Left lobe of liver (tissue), 2 donors: ENCODE measurements at regions not wholly inside any gene's neighbourhood (a gene's known extent, or its start where the extent isn't known, plus 50 kb on each side); places are given as distances from the start of the nearest gene placed in this dataset.
"Not testable (repeated sequence)": the region's sequence is repeated elsewhere in the genome, so short reads cannot be mapped to it uniquely, and the experiment has no call there.

ENCODE experiments used
- ATAC-seq: fragments of 200-7000 bp; cut with Tn5 transposase; one replicate; pipeline ENCODE4 v1.9.1; 2020; ENCODE audit warnings: mild to moderate bottlenecking, moderate library complexity
- DNase-seq: peaks from one replicate; pipeline ENCODE4 v3.0.0-alpha.2; 2020; ENCODE audit warnings: low spot score
- donor health status: DM: no; HTN: no; CAD: no; lungs with moderate emphysema.
- donor health status: DM: no; HTN: yes; CAD: no.

DNA sequence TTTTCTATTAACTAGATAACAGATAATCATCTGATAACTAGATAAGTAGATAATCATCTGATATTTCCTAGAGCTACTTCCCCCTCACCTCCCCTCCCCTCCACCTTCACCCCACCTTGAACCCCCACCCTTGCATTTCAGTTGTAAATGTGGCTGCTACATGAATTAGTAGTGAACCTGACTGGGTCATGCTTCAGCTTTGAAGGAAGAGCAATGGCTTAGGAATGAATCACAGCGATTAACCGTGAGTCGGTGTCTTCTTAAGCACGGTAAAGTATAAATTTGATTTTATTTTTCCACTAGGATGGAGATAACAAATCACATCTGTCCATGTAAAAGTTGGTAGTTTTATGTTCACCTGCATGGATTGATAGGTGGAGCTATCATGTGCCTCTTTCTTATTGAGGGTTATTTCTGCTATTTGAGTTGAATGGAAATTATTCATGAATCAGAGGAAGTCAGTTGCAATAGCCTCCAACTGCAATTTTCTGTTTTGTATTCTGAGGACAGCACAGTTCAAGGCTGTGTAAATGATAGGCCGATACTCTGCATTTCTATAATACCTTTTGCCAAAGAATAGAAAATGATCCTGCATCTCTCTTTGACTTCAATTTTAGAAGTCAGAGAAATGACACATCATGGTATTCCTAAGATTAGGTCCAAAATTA lies 235.0 kb downstream of the PTGER3 start:
- no peak for DNase-seq
- no peak for ATAC-seq

DNA sequence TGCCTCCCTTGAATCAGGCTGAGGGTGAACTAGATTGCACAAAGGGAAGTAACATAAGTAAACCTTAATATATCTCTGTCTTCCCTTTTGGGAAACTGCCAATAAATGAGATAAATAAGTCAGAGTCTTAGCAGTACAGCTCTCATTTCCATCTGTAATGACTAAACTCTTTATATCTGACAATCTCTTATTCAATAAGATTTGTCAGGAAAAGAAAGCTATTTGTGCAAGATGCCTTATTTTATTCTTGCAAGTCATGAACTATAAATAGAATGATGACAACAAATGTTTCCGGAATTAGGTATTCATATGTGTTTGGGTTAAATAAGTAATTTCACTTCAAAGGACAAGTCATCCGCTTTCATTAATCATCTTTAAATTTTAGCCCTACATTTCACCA lies 229.2 kb downstream of the PTGER3 start:
- DNase-seq, result no peak
- no peak for ATAC-seq

DNA sequence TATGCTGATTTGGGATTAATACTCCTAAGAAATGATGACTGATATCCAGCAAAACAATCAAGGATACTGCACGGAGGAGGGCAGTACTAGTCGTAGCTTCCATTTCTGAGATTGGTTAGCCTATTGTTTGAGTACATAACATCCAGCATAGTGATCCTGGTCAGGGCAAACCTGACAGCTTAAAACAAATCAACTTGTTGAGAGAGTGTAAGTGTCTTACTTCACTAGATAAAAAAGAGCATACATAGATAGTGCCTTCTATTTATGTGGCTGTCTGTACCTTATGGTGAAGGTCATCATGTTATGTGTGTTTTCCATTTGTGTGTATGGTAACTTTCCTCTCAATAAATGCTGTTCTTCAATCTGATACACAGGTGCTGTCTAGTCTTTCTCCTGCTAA lies 228.4 kb downstream of the PTGER3 start:
- ATAC-seq (no peak), DNase-seq (no peak)

DNA sequence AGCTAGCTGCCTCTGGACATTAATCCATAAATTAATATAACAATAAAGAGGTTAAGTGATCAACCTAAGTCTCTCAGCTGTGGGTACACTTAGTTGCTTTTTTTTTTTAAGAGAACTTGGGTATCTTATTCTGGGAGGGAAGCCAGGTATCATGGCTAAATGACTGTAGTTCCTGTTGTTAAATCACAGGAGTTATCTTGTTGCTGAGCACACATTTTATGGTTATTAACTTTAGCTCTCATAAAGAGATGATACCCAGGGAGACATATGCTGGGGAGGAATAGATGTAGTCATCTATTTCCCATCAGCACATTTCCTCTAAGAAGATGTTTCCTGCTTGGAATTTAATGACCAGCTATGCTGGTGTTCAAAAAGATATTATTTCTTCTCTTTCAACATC lies 227.8 kb downstream of the PTGER3 start:
- no peak for ATAC-seq
- no peak for DNase-seq

DNA sequence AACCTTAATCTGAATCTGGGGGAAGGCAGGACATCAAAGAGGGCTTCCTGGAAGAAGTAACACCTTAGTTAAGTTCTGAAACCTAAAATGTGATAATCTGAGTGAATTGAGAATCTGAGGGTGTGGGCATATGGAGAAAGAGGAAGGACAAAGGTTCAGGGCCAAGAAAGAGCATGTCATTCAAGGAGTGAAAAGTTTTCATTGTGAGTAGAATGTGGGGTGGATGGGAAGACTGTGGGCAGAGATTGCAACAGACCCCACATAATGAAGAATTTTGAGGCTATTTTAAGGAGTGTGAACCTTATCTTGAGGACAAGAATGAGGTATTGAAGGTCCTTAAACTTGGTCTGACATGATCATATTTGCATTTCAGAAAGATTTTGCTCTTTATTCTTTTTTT lies 227.2 kb downstream of the PTGER3 start:
- ATAC-seq (no peak), DNase-seq (no peak)

DNA sequence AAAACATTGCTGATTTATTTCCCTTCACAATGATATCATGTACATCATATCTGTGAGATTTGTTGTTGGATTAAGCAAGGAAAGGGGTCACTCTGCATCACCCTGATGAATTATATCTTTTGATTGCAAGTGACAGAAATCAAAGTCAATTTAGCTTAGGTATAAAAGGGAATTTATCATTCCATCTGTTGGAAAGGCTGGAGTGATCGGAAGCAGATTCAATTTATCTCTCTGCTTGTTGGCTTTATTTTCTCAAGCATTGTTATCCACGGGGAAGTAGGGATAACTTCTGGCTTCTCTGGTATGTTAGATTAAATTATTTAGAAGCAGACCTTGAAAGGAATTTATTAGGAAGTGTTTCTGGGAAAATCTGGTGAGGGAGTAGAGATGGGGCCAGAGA lies 226.6 kb downstream of the PTGER3 start:
- DNase-seq, result no peak
- no peak for ATAC-seq

DNA sequence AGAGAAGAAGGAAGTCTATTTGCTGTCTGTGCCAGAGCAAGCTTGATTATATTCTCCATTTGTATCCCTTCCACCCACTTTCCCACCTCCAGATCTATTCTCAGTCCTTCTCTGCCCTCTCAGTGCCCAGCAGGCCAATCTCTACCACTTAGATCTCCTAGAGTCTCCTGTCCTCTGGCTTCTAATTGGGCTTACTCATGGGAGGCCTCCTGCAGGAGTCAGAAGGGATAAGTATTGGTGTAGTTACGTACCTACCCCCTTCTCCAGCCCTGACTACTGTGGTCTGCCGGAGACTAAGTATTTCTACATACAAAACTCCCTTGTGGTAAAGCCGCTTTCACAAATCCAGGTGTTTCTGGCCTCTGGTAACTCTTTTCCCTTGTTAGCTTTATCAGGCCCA lies 221.2 kb downstream of the PTGER3 start:
- ATAC-seq (no peak), DNase-seq (no peak)

DNA sequence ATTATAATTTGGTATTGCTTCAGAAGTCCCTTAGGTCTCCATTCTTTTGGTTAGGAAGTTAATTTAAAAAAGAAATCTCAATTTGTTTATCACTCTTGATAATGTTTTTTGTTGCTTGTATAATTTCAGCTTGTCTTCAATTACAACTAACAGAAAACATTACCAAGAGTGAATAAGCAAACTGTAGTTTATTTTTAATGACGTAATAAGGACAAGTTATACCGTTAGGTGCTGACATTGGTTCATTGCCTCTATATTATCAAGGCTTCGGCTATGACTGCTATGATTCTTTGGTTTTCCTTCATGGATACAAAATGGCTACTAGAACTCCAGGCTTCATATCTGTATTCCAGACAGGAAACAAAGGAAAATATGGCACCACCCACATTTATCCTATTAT lies 220.6 kb downstream of the PTGER3 start:
- no peak for ATAC-seq
- no peak for DNase-seq

DNA sequence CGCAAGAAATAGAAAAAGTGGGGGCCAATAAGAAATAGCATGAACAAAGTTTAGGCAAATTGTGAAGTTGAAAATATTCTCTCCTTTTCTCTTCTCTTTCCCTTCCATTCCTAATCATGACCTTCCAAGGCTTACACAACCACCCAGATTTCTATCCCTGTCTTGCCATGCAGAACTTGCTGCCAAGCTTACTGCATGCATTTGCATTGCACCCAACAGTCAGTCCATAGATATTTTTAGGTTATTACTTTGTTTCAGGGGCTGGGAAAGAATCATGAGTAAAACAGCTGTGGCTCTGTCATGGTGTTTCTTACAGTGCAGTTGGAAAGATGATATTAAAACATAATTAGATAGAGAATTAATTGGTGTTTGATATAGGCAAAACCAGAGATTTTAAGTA lies 219.4 kb downstream of the PTGER3 start:
- DNase-seq (no peak), ATAC-seq (no peak)

DNA sequence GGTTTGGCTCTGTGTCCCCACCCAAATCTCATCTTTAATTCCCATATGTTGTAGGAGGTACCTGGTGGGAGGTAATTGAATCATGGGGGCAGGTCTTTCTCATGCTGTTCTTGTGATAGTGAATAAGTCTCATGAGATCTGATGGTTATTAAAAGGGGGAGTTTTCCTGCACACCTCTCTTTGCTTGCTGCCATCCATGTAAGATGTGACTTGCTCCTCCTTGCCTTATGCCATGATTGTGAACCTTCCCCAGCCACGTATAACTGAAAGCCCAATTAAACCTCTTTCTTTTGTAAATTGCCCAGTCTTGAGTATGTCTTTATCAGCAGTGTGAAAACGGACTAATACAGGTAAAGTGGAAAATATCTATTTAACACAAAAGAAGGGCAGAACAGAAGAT lies 213.3 kb downstream of the PTGER3 start:
- ATAC-seq, DNase-seq: not testable (repeated sequence)

DNA sequence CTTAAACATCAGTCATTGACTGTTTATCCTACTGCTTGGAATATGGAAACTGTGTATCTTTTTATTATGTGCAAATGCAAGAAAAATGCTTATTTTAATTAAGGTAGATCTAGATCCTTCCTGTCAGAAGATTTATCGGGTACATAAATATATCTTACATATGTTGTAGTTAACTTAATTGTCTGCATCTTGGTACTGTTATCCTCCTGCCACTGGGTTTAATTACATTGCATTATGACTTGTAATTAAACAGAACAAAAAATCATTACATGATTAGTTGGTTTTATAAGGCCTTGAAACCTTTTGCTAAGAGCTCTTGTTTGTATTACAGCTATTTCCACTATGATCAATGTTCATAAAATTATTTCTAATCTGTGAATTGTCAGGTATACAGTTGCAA lies 211.2 kb downstream of the PTGER3 start:
- ATAC-seq, result no peak

DNA sequence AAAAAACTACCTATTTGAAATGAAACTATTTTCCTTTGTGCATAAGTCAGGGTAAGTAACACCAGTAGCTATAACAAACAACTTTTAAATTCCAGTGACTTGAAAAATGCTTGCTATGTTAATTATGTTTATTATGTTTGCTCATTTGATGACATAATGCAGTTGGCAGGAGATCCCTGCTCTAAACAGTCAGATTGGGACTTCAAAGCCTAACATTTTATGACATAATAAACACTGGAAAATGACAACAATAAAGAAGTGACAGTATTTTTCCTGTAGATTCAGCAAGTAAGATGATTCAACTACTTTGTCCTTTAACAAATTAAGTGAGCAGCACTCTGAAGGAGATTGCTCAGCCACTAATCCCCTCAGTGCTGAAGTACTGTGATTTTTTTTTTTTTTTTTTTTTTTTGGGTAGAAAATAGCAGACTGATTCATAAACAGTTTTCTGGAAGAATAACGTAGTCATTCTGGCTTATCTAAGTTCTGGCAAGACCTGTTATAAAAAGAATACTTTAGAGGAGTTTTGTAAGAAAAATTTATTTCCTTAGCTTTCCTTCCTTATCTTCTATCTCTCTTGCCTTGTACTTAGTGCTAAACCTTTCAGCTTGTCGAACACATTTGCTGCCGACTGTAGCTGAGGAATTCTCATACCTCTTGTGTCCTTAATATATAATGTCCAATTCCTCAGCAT lies 207.2 kb downstream of the PTGER3 start:
- ATAC-seq, result no peak
- DNase-seq, result no peak

More for the DNA sequence above, 211.2 kb downstream of the PTGER3 start:
- no peak for DNase-seq

DNA sequence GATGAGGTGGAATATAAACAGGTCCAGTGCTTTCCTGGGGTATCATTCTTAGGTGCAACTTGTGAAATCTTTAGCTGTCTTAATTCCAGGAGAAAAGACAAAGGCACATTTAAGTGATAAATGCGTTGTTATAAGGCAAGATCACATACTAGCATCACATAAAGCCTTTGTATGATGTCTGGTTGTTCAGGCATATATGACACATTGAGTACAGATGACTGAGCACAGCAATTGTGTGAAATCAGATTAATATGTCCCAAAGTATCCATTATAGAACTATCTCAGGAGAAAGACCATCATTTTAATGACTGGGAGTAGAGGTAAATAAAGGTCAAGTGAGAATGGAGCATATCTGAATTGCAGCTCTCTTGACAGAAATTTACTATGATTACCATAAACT lies 205.1 kb downstream of the PTGER3 start:
- no peak for ATAC-seq
- DNase-seq, result no peak

DNA sequence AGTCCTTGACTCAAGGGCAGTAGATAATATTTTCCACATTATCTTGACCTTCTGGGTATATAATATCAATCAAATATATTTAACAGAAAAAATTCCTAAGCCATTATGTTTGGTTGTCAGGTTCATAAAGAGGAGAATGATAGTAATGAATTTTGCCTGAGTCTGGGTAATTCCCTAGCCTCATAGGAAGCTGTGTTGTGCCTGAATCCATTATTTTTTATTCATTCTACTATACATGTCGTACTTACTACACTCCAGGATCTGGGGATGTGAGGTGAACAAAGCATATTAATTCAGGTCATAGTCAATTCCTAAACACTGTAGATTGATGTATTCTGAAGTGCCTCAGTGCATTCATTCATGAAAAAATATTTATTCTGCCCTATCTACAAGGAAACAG lies 204.2 kb downstream of the PTGER3 start:
- ATAC-seq, result no peak
- no peak for DNase-seq

DNA sequence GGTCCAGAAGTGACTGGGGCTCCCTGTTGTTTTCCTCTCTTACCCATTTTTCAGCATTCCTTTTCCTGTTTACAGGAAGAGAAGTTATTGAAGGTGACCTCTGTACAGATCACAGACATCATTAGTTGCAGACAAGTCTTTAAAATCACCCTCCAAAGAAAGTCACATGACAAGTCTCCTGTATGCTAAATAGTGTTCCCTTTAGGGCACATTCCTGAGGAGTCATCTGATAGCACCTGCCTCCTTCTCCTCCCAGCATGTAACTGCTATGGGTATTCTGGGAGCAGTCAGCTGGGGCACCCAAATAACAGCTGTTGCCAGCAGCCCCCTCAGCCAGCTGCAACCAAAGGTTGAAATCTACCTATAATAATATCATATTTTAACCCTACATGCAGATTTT lies 200.6 kb downstream of the PTGER3 start:
- ATAC-seq, result no peak
- no peak for DNase-seq

DNA sequence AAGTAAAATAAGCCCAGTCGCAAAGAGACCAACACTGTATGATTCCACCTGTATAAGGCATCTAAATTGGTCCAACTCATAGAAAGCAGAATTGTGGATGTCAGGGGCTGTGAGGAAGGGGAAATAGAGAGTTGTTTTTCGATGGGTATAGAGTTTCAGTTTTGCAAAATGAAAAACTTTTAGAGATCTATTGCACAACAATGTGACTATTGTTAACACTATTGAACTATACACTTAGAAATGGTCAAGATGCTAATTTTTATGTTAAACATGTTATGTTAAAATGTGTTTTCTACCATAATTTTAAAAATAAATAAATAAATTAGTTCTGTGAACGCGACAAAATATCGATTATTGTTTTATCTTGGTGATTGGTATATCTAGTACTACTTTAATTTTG lies 192.4 kb downstream of the PTGER3 start:
- no peak for ATAC-seq
- no peak for DNase-seq

DNA sequence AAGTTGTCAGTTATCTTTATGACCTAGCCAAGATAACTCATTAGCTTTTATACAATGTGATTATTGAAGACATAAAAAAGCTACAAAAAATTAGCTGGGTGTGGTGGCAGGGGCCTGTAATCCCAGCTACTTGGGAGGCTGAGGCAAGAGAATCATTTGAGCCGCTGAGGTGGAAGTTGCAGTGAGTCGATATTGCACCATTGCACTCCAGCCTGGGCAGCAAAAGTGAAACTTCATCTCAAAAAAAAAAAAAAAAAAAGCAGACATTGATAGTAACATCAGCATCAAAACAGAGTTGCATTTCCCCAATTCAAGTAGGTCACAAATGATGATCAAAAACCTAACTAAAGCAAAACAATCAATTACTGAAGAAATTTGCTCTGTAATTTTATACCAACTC lies 191.4 kb downstream of the PTGER3 start:
- no peak for ATAC-seq
- DNase-seq, result no peak

DNA sequence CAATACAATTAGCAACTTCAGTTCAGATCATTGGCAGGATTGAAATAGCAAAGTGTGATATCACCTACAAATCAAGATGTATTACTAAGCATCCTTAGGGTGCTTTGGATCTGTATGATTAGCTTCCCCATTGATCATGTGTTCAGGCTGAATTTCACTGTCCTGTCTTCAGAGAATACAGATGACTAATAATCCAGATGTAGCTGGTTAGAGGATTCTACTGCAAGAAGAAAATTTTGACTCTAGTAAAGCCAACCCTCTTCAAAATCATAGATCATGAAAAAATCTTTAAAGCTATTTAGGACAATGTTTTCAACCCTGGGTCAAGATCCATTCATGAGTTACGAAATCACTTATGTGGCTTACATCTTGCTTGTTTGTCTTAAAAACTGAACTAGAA lies 184.4 kb downstream of the PTGER3 start:
- DNase-seq, result no peak
- no peak for ATAC-seq

DNA sequence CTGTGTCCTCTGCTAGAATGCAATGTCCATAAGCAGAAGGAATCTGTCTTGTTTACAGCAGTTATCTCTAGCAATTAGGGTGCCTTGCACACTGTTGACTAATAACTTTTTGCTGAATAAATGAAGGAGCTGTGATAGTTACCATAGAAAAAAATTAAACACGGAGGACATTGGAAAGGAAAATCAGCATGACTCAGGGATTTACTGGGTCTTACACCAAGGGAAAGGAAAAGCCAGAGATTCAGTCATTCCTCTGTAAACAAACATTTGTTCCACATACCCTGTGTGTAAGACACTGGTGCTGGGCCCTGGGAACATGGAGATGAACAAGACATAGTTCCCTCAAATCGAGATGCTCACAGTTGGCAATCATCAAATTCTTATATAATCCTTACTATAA lies 183.3 kb downstream of the PTGER3 start:
- no peak for DNase-seq
- no peak for ATAC-seq

DNA sequence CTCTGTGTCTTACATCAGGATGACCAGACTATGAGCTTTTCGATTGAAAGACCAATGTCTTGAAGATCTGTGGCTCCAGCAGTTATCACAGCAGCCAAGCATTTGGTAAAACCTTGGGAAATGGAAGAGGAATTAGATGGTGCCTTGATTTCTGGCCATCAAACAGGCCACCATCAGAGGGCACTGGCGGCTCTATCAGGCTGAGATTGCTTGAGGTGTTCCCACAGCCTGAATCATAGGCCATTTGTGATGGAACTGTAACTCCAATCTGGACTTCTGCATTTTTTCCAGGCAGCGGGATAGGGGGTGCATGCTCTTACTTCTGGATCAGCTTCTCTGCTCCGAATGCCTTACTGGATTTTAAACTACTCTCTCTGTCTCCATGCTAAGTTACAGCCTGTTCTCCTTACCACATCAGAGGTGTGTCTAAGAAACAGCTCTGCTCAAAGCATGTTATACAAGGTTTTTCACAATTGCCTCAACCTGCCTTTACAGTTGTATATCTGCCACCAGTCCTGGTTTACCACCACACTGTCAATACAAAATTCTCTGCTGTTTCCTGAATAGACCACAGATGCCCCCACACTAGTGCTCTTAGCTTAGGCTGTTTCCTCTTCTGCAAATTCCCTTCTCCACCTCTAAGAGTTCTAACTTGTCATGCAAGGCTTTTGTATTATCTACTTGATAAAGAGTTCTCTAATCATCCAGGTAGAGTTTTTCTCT lies 180.9 kb downstream of the PTGER3 start:
- DNase-seq, result no peak
- ATAC-seq, result no peak

DNA sequence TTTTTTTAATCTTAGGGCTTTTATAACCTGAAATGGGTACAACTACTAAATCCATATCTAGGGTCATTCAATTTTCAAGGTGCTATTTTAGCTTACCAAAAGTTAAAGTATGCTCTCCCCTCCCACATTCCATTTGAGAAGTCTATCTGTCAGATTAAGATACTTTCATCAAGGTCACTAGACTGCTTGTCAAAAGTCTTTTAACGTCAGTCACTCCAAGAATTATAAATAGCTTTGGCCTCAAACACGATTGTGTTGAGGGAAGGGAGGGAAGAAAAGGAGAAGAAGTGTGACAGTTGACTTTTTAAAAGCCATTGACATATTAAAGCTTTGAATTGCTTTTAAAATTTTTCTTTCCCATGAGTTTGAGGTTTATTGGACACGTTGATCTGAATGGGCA lies 175.8 kb downstream of the PTGER3 start:
- ATAC-seq (no peak), DNase-seq (no peak)

DNA sequence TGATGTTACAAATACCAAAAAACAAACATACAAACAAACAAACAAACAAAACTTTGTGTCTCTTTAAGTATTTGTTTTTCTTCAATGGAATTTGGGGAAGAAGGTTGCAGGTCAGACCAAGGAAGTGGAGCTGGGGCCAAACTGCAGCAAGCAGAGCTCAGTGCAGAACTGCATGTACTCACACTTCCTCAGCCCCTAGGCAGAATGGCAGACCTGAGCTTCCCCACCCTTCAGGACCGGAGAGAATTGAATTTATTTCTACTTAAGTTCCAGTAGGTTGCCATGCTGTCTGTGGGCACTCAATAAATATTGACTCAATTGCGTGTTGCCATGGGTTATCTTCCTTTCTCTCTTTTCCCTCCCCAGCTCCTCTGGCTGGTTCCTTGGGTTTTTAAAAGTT lies 173.6 kb downstream of the PTGER3 start:
- ATAC-seq, result no peak
- DNase-seq, result no peak
